HepG2 (cell line): ENCODE measurements at regions not wholly inside any gene's neighbourhood (a gene's known extent, or its start where the extent isn't known, plus 50 kb on each side); places are given as distances from the start of the nearest gene placed in this dataset.

Experiments used
- ATAC-seq: fragments of 200-7000 bp; cut with Tn5 transposase; 3 replicates; pipeline ENCODE4 v1.9.1; 2020; ENCODE audit warnings: mild to moderate bottlenecking, moderate library complexity
- BruUV-seq: library from RNA; stranded (reverse); fragments of 400-500 nt; replicated peaks from 2 replicates; lab custom pipeline; 2021; lab: Mats Ljungman, UMichigan
- CTCF ChIA-PET: fragments of 300-600 bp; formaldehyde crosslinking; extraction: SDS; loops from one replicate; lab custom pipeline; 2021; ENCODE audit warnings: low total read pairs, inconsistent platforms, low intra/inter-chr PET ratio; lab: Yijun Ruan, JAX
- POLR2A ChIA-PET: fragments of 350-600 bp; sonication (Branson Sonifier 250); formaldehyde crosslinking; loops from one replicate; lab custom pipeline; 2020; ENCODE audit warnings: antibody characterized with exemption, inconsistent platforms; lab: Yijun Ruan, JAX
- DNase-seq: peaks from one replicate; pipeline ENCODE4 v3.0.0-alpha.2; 2015; ENCODE audit warnings: low spot score
- FAIRE-seq: peaks from 3 replicates; lab custom pipeline; 2011; peaks lifted over from hg19 to GRCh38; lab: Jason Lieb, UNC
- H2AFZ ChIP-seq: one replicate; pipeline ENCODE4 v1.6.1; 2011; ENCODE audit warnings: low read length, inconsistent platforms
- H3K27ac ChIP-seq: fragments of 300-600 bp; 3 replicates; pipeline ENCODE4 v1.8.0; 2011; ENCODE audit warnings: mixed run types, mild to moderate bottlenecking, mixed read lengths, low read length, inconsistent platforms; ENCODE audit not compliant: insufficient read depth; ENCODE audit errors: extremely low read length
- H3K27me3 ChIP-seq, 2 experiments: fragments of 200-600 bp in 1 of 2; 2 replicates in 1 of 2; 3 replicates in 1 of 2; pipeline versions ENCODE4 v1.6.0 to v1.8.0; 2011; ENCODE audit warnings: low read length in 2 of 2, mild to moderate bottlenecking in 2 of 2, moderate library complexity in 2 of 2, inconsistent platforms in 1 of 2; ENCODE audit not compliant: insufficient read depth in 2 of 2, control insufficient read depth in 1 of 2
- H3K36me3 ChIP-seq, 2 experiments: fragments of 200-600 bp in 1 of 2; replicated peaks in 1 of 2; 2 replicates in 1 of 2; 3 replicates in 1 of 2; pipeline versions ENCODE4 v1.5.1 to v1.8.0; 2011; ENCODE audit warnings: low read length in 2 of 2, inconsistent platforms in 1 of 2; ENCODE audit not compliant: insufficient read depth in 2 of 2, control insufficient read depth in 1 of 2
- H3K4me1 ChIP-seq: 2 replicates; pipeline ENCODE4 v1.5.1; 2012; ENCODE audit warnings: low read length, inconsistent platforms; ENCODE audit not compliant: insufficient read depth
- H3K4me2 ChIP-seq: 2 replicates; pipeline ENCODE4 v1.6.0; 2011; ENCODE audit warnings: low read depth, low read length, inconsistent platforms
- H3K4me3 ChIP-seq, 3 experiments: fragments of 200-600 bp in 1 of 3; sonication (generic), shearing (Covaris generic) in 1 of 3; replicated peaks in 1 of 3; 2 replicates each; pipeline ENCODE4 v1.5.1; 2011 to 2016; ENCODE audit warnings: low read length in 3 of 3, inconsistent platforms in 2 of 3, low read depth in 2 of 3, mild to moderate bottlenecking in 2 of 3, control low read depth in 1 of 3, mixed read lengths in 1 of 3; ENCODE audit not compliant: insufficient read depth in 1 of 3
- H3K79me2 ChIP-seq: one replicate; pipeline ENCODE4 v1.6.1; 2011; ENCODE audit warnings: low read length, inconsistent platforms; ENCODE audit not compliant: insufficient read depth
- H3K9ac ChIP-seq: 2 replicates; pipeline ENCODE4 v1.6.0; 2011; ENCODE audit warnings: mild to moderate bottlenecking, low read depth, low read length, inconsistent platforms; ENCODE audit not compliant: insufficient read depth
- H3K9me3 ChIP-seq: 2 replicates; pipeline ENCODE4 v1.5.1; 2012; ENCODE audit warnings: mild to moderate bottlenecking, low read length
- H4K20me1 ChIP-seq: 2 replicates; pipeline ENCODE4 v1.6.0; 2011; ENCODE audit warnings: inconsistent platforms, mild to moderate bottlenecking, low read length, moderate library complexity; ENCODE audit not compliant: insufficient read depth
- PCBP2 ChIP-seq: fragments of 200-400 bp; formaldehyde crosslinking; optimal IDR thresholded peaks from 2 replicates; pipeline ENCODE3; 2018; ENCODE audit warnings: low read length, low read depth; ENCODE audit not compliant: poor library complexity, severe bottlenecking
- WGBS: methylation state at CpG from one replicate; pipeline ENCODE4 v1.1.6; 2017; ENCODE audit warnings: low lambda C conversion rate; 5-methylcytosine and 5-hydroxymethylcytosine counted together
- in situ Hi-C: cut with HindIII; loops from 2 replicates; pipeline ENCODE4 v1.10.0; 2017; ENCODE audit warnings: low pct_unique_long_range_greater_than_20kb; ENCODE audit not compliant: extremely low pct_ligation_motif_present
- intact Hi-C: fragments of 100-400 bp; cut with micrococcal nuclease; formaldehyde crosslinking; loops from one replicate; pipeline ENCODE4 v1.10.0; 2022; ENCODE audit not compliant: unreplicated experiment
- TF ChIP-seq, protein P1 (sequence below): sonication (generic); formaldehyde crosslinking; IDR thresholded peaks from 2 replicates; pipeline ENCODE4 v1.4.0; 2020; ENCODE audit warnings: missing genetic modification reagents, mild to moderate bottlenecking, borderline replicate concordance
- TF ChIP-seq, protein P2 (sequence below): IDR thresholded peaks from 2 replicates; pipeline ENCODE4 v1.6.1; 2016; ENCODE audit warnings: mild to moderate bottlenecking, missing biosample characterization, missing genetic modification reagents

DNA sequence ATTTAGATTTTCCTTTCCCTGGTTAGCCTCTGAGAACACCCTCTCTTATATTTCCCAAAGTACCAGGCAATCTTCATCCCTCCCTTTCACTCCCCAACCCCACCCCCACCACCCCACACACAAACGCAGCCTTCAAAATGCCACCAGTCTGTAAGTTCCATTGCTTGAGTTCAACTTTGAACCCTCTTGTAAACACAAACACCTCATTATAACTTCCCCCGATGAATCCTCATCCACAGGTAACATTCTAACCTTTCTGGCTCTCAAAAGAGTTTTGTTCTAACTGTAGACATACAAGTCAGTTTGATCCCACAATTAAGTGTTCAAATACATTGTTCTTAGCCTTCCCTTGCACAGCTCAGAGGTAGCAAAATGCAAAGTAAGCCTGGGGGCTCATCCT lies 199.4 kb upstream of the FOXN3 start (continued):
- TF ChIP-seq, protein P1, sequence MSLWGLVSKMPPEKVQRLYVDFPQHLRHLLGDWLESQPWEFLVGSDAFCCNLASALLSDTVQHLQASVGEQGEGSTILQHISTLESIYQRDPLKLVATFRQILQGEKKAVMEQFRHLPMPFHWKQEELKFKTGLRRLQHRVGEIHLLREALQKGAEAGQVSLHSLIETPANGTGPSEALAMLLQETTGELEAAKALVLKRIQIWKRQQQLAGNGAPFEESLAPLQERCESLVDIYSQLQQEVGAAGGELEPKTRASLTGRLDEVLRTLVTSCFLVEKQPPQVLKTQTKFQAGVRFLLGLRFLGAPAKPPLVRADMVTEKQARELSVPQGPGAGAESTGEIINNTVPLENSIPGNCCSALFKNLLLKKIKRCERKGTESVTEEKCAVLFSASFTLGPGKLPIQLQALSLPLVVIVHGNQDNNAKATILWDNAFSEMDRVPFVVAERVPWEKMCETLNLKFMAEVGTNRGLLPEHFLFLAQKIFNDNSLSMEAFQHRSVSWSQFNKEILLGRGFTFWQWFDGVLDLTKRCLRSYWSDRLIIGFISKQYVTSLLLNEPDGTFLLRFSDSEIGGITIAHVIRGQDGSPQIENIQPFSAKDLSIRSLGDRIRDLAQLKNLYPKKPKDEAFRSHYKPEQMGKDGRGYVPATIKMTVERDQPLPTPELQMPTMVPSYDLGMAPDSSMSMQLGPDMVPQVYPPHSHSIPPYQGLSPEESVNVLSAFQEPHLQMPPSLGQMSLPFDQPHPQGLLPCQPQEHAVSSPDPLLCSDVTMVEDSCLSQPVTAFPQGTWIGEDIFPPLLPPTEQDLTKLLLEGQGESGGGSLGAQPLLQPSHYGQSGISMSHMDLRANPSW (CRISPR knock-in tag), result no peak
- TF ChIP-seq, protein P2, sequence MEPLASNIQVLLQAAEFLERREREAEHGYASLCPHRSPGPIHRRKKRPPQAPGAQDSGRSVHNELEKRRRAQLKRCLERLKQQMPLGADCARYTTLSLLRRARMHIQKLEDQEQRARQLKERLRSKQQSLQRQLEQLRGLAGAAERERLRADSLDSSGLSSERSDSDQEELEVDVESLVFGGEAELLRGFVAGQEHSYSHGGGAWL, result no peak

DNA sequence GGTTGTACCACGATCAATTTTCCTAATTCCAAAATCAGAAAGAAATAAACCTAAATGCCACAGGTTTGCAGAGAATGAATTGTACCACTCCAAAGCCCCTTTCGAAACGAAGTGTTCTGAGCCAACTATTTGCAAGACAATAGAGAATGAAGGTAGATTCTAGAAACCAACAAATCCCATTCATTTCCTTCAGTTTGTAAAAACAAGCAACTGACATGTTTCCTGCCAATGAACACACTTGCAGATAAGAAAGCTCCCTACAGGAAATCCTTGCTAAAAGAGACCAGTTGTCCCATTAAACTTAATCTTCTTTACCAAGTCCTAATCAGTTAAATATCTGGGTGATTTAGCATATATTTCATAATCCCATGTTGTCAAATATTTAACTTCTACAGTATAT lies 198.4 kb upstream of the FOXN3 start:
- TF ChIP-seq PCBP2, result no peak
- CTCF ChIA-PET, result no interaction called here
- POLR2A ChIA-PET, result no interaction called here
- Histone ChIP-seq H2AFZ (no peak overlapping the region), H3K4me1 (peaks cover 48% of the 10 kb centered on the region), H3K27ac (no peak overlapping the region), H4K20me1 (0 out of 2 replicates have a peak, but pooled peaks cover 6% of the 10 kb centered on the region), H3K9me3 (no peaks in the 10 kb centered on the region), H3K27me3 (no peaks in the 10 kb centered on the region; a peak in 1 of 5 replicates), H3K4me2 (peak overlapping the region; percentile 89; the same call in 1 of the 2 replicates), H3K36me3 (no peaks in the 10 kb centered on the region), H3K4me3 (no peak overlapping the region; a peak in 1 of 6 replicates), H3K79me2 (peaks cover 53% of the 10 kb centered on the region), H3K9ac (no peak overlapping the region)
- in situ Hi-C loops, result no loop called here
- BruUV-seq, result no TSS peak
- intact Hi-C loops, result loop anchor here (5.0 to 10.0 kb wide), 3 partner anchors 159 to 299 kb away; partner anchors contain the start of gene FOXN3
- WGBS, result 91% methylated on average over 3 of the region's 3 CpGs
- ATAC-seq, result no peak
- FAIRE-seq, result no peak
- no peak for DNase-seq
